Upper lobe of left lung (tissue), 6 donors: ENCODE measurements at regions not wholly inside any gene's neighbourhood (a gene's known extent, or its start where the extent isn't known, plus 50 kb on each side); places are given as distances from the start of the nearest gene placed in this dataset.

ENCODE experiments used
- ATAC-seq, 2 donors: fragments of 200-7000 bp; cut with Tn5 transposase; one replicate each; pipeline ENCODE4 v1.9.1; 2022; ENCODE audit warnings: mild to moderate bottlenecking in 2 of 2, moderate library complexity in 2 of 2; ENCODE audit not compliant: low FRiP score in 2 of 2
- DNase-seq, 2 donors: peaks; one replicate each; pipeline ENCODE4 v3.0.0-alpha.2; 2019 to 2020
- H3K27ac ChIP-seq, 4 donors: fragments of 200-600 bp; sonication (generic); one replicate each; pipeline ENCODE4 v1.5.1; 2016 to 2019
- H3K27me3 ChIP-seq, 4 donors: fragments of 200-600 bp; sonication (generic); one replicate each; pipeline ENCODE4 v1.5.1; 2017 to 2019
- H3K36me3 ChIP-seq, 4 donors: fragments of 200-600 bp; sonication (generic); one replicate each; pipeline ENCODE4 v1.5.1; 2016 to 2019
- H3K4me1 ChIP-seq, 4 donors: fragments of 200-600 bp; sonication (generic); one replicate each; pipeline ENCODE4 v1.5.1; 2018 to 2019
- H3K4me3 ChIP-seq, 4 donors: fragments of 200-600 bp; sonication (generic); one replicate each; pipeline ENCODE4 v1.5.1; 2017 to 2019; ENCODE audit warnings: mild to moderate bottlenecking in 2 of 4, moderate library complexity in 1 of 4
- H3K9me3 ChIP-seq, 4 donors: fragments of 200-600 bp; sonication (generic); one replicate each; pipeline ENCODE4 v1.5.1; 2018 to 2019
- EP300 ChIP-seq, 4 donors: sonication (generic); formaldehyde crosslinking; IDR thresholded peaks; one replicate each; pipeline ENCODE4 v1.5.1; 2017; ENCODE audit warnings: antibody characterized with exemption in 4 of 4, control low read depth in 2 of 4
- POLR2A ChIP-seq, 4 donors: fragments of 450-650 bp; IDR thresholded peaks; one replicate each; pipeline ENCODE4 v1.5.1; 2016 to 2017; ENCODE audit warnings: antibody characterized with exemption in 4 of 4, mild to moderate bottlenecking in 2 of 4
- POLR2AphosphoS5 ChIP-seq, 2 donors: sonication (generic); formaldehyde crosslinking; IDR thresholded peaks; one replicate each; pipeline ENCODE4 v1.5.1; 2017; ENCODE audit warnings: antibody characterized with exemption in 2 of 2
- WGBS, 2 donors: methylation state at CpG; one replicate each; pipeline ENCODE4 v1.1.5; 2017 to 2018; 5-methylcytosine and 5-hydroxymethylcytosine counted together
- TF ChIP-seq, protein P1 (sequence below), 6 experiments: fragments of 450-650 bp in 4 of 6; fragments of 200-600 bp in 2 of 6; sonication (generic) in 2 of 6; IDR thresholded peaks; one replicate each; pipeline ENCODE4 v1.5.1; 2016 to 2019; ENCODE audit warnings: antibody characterized with exemption in 6 of 6
- donor health status: DM: no; HTN: no; CAD: no; lungs with moderate emphysema.
- donor health status: DM: no; HTN: yes; CAD: no; lungs with severe emphysema.

DNA sequence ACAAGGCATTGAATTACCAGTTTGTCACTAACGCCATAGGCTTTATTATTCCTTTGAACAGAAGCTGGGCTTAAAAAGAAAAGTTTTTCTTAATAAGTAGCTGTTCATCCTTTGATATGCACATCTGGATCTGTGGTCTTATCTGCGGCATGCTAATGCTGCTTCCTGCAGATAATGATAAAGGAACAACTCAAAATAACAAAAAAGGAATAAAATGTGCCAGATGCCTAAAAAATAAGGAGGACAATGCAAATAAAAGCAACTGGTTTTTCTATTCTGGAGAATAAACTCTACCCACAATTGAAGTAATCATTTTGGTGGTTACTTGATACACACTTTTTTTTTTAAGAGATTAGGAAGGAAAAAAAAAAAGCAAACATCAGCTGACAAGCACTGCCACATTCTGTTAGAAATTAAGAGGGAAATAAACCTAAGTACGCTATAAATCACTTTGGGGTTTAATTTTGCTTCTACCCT lies 156.8 kb upstream of the SALL4 start:
- H3K27ac ChIP-seq: no peak overlapping the region
- no peak for TF ChIP-seq POLR2A (IDR thresholded peaks at IDR 0.05)
- no peak for TF ChIP-seq EP300 (IDR thresholded peaks at IDR 0.05)
- TF ChIP-seq, protein P1, sequence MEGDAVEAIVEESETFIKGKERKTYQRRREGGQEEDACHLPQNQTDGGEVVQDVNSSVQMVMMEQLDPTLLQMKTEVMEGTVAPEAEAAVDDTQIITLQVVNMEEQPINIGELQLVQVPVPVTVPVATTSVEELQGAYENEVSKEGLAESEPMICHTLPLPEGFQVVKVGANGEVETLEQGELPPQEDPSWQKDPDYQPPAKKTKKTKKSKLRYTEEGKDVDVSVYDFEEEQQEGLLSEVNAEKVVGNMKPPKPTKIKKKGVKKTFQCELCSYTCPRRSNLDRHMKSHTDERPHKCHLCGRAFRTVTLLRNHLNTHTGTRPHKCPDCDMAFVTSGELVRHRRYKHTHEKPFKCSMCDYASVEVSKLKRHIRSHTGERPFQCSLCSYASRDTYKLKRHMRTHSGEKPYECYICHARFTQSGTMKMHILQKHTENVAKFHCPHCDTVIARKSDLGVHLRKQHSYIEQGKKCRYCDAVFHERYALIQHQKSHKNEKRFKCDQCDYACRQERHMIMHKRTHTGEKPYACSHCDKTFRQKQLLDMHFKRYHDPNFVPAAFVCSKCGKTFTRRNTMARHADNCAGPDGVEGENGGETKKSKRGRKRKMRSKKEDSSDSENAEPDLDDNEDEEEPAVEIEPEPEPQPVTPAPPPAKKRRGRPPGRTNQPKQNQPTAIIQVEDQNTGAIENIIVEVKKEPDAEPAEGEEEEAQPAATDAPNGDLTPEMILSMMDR (IDR thresholded peaks at IDR 0.05): no peak
- TF ChIP-seq POLR2AphosphoS5 (IDR thresholded peaks at IDR 0.05): no peak
- no peaks in the 10 kb centered on the region for H3K27me3 ChIP-seq
- 35 to 47% methylated on average over 3 of the region's 3 CpGs for WGBS, 2 donors
- no peaks in the 10 kb centered on the region for H3K4me1 ChIP-seq
- no peak overlapping the region for H3K4me3 ChIP-seq
- DNase-seq: no peak
- no peak for ATAC-seq
- H3K9me3 ChIP-seq: no peaks in the 10 kb centered on the region
- no peaks in the 10 kb centered on the region for H3K36me3 ChIP-seq

DNA sequence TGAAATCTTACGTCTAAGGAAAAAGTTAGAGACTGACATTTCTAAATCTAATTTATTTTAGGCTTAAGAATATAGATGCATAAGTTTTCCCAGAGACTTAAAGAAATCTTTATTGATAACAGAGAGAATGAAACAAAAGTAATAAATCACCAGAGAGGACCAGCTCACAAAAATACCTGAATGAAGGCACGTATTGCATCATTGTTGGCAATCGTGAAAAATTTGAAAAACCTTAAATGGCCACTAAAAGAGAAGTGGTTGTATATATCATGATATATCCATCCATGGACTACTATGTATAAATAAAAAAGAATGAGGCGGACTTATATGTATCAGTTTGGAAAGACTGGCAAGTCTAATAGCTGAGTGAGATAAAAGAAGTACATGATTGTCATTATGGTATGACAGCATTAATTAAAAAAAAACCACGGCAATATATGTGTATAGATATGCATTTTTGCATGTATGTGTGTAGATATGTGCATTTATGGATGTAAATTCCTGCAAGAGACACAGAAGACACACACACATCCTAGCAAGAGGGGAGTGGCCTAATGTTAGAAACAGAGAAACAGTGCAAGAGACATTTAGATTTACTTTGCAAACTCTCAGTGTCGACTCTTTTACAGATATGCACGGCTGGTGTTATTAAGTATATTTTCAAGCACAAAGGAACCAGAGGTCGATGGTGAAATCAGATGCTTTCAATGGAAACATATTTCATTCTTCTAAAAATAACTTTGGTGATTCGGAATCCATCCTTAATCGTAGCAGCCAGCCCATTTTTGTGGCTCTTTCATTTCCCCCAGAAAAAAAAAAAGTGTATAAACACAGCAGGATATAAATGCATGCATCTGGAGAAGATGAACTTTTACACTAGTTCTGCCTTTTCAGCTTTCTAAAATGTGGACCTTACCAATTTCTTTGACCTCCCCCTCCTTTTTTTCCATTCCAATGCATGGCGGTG lies 156.1 kb upstream of the SALL4 start:
- no peaks in the 10 kb centered on the region for H3K4me1 ChIP-seq
- H3K27me3 ChIP-seq: no peaks in the 10 kb centered on the region
- no peak for ATAC-seq
- H3K36me3 ChIP-seq: no peaks in the 10 kb centered on the region
- TF ChIP-seq POLR2A (IDR thresholded peaks at IDR 0.05) (no peak), EP300 (IDR thresholded peaks at IDR 0.05) (no peak), POLR2AphosphoS5 (IDR thresholded peaks at IDR 0.05) (no peak)
- TF ChIP-seq, protein P1 (IDR thresholded peaks at IDR 0.05): no peak
- H3K4me3 ChIP-seq: no peak overlapping the region
- H3K27ac ChIP-seq: no peak overlapping the region
- DNase-seq: no peak
- WGBS, 2 donors: 43 to 48% methylated on average over 11 of the region's 11 CpGs
- no peaks in the 10 kb centered on the region for H3K9me3 ChIP-seq

DNA sequence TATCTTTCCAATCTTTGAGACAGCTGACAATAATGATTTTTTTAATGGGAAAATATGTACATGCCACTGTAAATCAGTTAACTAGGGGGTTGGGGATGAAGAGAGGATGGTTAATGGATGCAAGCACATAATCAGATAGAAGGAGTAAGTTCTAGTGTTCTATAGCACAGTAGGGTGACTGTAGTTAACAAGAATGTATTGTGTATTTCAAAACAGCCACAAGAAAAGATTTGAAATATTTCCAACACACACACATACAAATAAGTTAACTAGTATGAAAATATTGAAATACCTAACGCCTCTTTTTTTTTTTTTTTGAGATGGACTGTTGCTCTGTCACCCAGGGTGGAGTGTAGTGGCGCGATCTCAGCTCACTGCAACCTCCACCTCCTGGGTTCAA lies 153.4 kb upstream of the SALL4 start:
- TF ChIP-seq EP300 (IDR thresholded peaks at IDR 0.05) (no peak), POLR2A (IDR thresholded peaks at IDR 0.05) (no peak), POLR2AphosphoS5 (IDR thresholded peaks at IDR 0.05) (no peak)
- TF ChIP-seq, protein P1 (IDR thresholded peaks at IDR 0.05): no peak
- WGBS, 2 donors: 91 to 95% methylated on average over 3 of the region's 3 CpGs
- no peak overlapping the region for H3K27ac ChIP-seq
- H3K36me3 ChIP-seq: no peaks in the 10 kb centered on the region
- H3K9me3 ChIP-seq: no peaks in the 10 kb centered on the region
- DNase-seq (no peak), ATAC-seq (no peak)
- H3K4me3 ChIP-seq: no peak overlapping the region
- no peaks in the 10 kb centered on the region for H3K4me1 ChIP-seq
- no peaks in the 10 kb centered on the region for H3K27me3 ChIP-seq

DNA sequence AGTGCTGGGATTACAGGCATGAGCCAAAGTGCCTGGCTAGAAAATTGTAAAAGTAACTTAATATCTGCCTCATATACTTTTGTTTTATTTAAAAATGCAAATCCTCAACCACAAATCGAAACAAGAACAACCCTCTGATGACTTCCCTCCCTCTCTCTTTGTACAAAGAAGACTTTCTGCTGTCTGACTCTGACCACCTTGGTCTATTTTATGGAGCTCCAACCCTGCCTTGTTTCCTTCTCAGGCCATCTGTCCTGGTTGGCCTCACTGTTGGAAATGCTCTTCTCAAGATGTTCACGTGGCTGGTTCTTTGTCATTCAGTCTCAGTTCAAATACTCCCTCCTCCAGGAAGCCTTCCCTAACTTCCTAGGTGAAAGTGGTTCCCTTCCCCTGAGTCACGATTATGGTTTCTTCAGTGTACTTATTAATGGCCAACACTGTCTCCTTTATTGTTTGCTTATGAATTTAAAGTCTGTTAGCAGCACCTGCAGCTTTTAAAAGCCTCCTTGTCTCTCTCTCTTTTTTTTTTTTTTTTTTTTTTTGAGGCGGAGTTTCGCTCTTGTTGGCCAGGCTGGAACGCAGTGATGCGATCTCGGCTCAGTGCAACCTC lies 151.5 kb upstream of the SALL4 start:
- TF ChIP-seq EP300 (IDR thresholded peaks at IDR 0.05): no peak
- TF ChIP-seq, protein P1 (IDR thresholded peaks at IDR 0.05): no peak
- no peak for TF ChIP-seq POLR2AphosphoS5 (IDR thresholded peaks at IDR 0.05)
- TF ChIP-seq POLR2A (IDR thresholded peaks at IDR 0.05): no peak
- WGBS, 2 donors: 78 to 84% methylated on average over 8 of the region's 8 CpGs

More for the DNA sequence above, 151.5 kb upstream of the SALL4 start:
- ATAC-seq (no peak), DNase-seq (no peak)
- no peak overlapping the region for H3K27ac ChIP-seq
- no peaks in the 10 kb centered on the region for H3K27me3 ChIP-seq
- no peaks in the 10 kb centered on the region for H3K9me3 ChIP-seq
- no peak overlapping the region for H3K4me3 ChIP-seq
- no peaks in the 10 kb centered on the region for H3K36me3 ChIP-seq
- no peaks in the 10 kb centered on the region for H3K4me1 ChIP-seq
